Esophagus muscularis mucosa (tissue), 3 donors: ENCODE measurements at regions not wholly inside any gene's neighbourhood (a gene's known extent, or its start where the extent isn't known, plus 50 kb on each side); places are given as distances from the start of the nearest gene placed in this dataset.

Experiments
- POLR2A ChIP-seq: fragments of 450-650 bp; IDR thresholded peaks from one replicate; pipeline ENCODE4 v1.6.1; 2017; ENCODE audit warnings: antibody characterized with exemption, moderate library complexity, mild to moderate bottlenecking, low read depth
- TF ChIP-seq, protein P1 (sequence below), 3 experiments: fragments of 200-600 bp in 2 of 3; fragments of 450-650 bp in 1 of 3; sonication (generic) in 2 of 3; IDR thresholded peaks; one replicate each; pipeline ENCODE4 v1.5.1; 2017 to 2019; ENCODE audit warnings: antibody characterized with exemption in 3 of 3, mild to moderate bottlenecking in 2 of 3, moderate library complexity in 1 of 3

DNA sequence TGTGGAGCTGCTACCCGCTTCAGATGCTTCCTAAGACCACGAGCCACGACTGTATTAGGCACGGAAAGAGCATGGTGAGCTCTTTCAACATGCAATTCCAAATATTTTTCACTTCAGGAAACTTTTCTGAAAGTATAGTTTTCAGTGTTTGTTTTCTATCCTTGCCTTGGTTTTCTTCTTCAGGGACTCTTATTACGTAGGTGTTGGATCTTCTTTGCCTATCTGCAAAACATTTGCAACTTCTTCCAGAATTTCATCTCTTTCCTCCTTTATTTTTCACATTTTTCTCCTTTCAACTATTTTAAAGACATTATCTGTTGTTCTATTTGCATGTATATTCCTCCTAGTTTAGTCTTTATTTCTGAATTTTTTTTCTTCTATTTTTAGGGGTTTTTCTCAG lies 148.9 kb upstream of the LSM14A start:
- TF ChIP-seq POLR2A, result no peak
- TF ChIP-seq, protein P1, sequence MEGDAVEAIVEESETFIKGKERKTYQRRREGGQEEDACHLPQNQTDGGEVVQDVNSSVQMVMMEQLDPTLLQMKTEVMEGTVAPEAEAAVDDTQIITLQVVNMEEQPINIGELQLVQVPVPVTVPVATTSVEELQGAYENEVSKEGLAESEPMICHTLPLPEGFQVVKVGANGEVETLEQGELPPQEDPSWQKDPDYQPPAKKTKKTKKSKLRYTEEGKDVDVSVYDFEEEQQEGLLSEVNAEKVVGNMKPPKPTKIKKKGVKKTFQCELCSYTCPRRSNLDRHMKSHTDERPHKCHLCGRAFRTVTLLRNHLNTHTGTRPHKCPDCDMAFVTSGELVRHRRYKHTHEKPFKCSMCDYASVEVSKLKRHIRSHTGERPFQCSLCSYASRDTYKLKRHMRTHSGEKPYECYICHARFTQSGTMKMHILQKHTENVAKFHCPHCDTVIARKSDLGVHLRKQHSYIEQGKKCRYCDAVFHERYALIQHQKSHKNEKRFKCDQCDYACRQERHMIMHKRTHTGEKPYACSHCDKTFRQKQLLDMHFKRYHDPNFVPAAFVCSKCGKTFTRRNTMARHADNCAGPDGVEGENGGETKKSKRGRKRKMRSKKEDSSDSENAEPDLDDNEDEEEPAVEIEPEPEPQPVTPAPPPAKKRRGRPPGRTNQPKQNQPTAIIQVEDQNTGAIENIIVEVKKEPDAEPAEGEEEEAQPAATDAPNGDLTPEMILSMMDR (IDR thresholded peaks at IDR 0.05), result no peak
